ENCODE measurements at regions not wholly inside any gene's neighbourhood (a gene's known extent, or its start where the extent isn't known, plus 50 kb on each side); places are given as distances from the start of the nearest gene placed in this dataset.
"Not testable (repeated sequence)": the region's sequence is repeated elsewhere in the genome, so short reads cannot be mapped to it uniquely, and the experiment has no call there.

DNA sequence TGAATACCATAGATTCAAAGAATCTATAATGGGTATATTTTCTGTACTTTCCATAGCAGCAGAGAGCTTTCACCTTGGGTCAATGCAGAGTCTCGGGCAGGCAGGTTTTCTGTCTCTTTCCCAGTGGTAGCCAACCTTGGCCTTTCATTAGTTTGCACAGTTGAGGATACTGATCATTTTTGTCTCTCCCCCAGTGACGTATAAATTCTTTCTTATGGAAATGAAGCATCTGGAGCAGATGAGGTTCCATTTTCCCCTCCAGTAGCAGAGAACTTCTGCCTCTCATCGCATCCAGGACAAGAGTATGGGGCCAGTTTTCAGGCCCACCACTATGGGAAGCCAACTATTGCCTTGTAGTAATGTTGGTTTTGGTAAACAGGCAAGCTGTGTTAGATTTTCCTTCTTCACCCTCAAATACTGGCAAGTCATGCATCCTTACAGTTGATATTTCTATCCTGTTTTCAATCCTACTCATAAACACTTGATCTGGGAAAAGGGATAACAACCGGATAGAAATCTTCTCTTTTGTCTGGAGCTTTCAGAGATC is 845.2 kb upstream of the CDH18 start:
- DNase-seq, result no peak

DNA sequence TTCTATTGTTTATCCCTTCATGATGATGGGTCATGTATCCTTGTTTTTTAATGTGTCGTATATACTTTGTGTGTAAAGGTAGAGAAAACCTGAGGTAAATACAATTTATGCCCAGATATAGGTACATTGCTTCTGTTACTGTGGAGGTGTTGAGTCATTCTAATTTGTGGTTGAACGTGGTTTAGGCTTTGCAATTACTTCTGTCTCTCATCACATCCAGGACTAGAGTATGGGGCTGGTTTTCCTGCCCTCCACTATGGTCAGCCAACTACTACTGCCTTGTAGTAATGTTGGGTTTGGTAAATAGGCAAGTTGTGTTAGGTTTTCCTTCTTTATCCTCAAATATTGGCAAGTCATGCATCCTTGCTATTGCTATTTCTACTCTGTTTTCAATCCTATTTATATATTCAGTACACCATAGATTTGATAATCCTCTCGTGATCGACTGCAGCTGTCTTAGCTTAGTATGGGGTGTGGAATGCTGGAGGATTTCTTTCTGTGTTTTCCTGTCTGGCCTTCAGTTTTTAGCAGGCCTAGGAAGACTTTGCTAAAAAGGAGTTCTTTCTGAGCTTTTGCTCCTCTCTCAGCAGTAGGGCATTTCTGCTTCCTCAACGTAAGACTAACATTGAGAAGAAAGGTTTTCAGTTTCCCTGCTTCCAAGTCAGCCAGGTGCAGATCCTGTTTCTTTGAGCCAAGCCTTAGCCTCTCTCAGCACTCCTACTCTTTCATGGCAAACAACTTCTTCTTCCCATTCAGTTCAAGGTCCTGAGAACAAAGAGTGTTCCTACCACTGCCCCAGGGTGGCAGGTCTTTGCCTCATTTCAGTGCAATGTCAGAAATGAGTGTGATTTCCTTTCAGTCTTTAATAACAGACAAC is 844.4 kb upstream of the CDH18 start:
- no peak for DNase-seq

DNA sequence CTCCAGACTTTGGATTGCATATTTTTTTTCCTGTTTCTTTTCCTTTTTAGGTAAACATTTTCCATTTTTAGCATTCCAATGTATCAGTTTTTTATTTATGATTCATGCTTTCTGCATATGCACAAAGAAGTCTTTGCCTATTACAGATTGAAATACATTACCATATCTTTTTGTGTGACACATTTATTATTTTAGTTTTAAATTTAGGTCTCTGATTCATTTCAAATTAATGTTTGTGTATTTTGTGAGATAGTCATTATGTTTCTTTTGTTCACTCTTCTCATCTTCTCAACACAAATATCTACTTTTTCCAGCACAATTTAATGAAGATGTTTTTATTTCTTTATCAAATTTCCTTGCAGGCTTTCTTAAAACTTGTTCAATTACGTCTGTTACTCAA is 838.0 kb upstream of the CDH18 start:
- not testable (repeated sequence) for DNase-seq

DNA sequence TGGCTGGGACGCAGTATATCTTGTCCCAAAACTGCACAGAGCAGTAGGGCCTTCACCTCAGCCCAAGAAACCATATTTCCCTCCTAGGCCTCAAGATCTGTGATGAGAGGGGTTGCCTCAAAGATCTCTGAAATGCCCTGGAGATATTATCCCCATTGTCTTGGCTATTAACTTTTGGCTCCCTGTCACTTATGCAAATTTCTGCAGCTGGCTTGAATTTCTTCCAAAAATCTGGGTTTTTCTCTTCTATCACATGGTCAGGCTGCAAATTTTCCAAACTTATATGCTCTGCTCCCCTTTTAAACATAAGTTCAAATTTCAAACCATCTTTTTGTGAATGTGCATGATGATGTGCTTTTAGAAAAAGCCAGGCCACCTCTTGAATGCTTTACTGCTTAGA is 809.2 kb upstream of the CDH18 start:
- DNase-seq, result not testable (repeated sequence)

DNA sequence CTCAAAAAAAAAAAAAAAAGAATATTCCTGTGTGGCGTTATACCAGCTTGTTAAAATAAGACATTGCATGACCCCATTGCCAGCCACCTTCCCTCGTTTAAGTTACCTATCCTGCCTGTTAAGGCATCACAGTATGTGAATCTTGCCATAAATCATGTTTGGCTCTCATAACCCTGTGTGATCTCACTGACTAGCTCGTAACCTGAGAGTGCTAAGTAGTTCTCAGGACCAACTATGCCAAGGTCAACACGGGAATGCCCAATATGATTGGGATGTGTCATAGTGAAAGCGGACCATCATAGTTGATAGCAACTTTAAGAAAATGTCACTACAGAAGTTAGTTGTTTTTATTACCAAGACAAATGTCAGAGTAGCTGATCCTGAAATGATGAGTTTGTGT is 796.8 kb upstream of the CDH18 start:
- DNase-seq, result not testable (repeated sequence)

DNA sequence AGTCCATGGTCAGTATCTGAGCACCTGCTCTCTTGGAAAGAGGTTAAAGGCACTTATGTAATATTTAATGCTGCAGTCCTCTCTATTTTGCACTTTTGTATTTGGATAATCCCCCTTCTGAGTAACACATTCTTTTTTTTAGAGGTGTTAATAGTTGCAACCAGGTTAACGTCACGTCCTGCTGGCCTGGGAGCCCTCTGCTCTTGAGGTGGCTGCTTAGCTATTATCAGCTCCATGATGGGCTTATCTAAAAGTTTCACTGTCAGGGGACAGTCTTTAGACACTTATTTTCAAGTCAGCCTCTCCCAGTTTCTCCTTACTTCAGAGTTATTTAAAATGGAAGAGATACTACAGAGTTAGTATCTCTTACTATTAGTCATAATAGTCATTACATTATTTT is 795.5 kb upstream of the CDH18 start:
- DNase-seq, result not testable (repeated sequence)

DNA sequence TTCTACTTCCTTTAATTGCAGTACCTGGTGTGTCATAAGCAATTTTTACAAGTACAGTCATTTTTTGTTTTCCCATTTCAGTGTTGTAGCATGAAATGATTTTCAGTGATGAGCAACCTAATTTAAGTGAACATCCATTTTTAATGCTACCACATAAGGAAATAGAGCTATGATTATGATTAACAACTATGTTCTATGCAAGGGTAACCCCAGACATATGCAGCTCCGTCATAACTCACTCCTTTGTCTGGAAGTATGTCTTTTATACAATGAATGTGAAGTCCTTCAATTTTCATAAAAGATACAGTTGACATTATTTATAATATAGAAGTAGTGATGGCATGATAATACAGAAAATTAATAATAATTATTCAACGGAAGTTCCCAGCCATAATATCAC is 783.3 kb upstream of the CDH18 start:
- not testable (repeated sequence) for DNase-seq

DNA sequence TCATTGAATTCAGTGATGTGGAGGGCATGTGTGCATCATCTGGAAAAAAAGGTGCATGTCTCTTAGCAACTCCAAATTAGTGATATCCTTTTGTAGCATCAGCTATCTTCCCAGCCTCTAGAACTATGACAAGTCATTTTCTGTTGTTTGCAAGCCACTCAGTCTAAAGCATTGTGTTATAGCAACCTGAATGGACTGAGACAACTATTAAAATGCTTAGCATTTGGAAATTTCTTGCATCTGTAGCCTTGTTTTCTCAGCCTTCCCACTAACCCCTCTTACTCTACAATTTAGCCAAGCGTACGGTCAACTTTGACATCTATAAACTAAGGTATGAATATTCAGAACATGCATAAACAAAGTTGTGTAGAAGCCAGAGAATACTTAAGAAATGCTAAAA is 777.1 kb upstream of the CDH18 start:
- DNase-seq, result not testable (repeated sequence)

DNA sequence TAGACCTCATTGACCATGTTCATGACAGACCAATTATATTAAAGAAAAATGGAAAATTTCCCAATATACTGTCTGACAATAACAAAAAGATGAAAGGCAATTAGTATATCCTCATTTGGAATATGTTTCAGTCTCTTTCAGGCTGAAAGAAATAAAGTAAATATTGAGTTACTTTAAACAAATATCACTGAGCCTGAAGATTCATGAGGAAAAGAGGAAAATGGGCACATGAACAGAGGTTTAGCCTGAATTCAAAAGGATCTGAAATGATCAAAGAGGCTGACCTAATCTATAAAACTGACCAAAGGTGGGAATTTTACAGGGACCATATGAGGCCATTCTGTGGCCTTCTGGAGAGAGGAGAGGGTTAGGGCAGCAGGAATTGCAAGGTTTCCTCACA is 771.5 kb upstream of the CDH18 start:
- not testable (repeated sequence) for DNase-seq

DNA sequence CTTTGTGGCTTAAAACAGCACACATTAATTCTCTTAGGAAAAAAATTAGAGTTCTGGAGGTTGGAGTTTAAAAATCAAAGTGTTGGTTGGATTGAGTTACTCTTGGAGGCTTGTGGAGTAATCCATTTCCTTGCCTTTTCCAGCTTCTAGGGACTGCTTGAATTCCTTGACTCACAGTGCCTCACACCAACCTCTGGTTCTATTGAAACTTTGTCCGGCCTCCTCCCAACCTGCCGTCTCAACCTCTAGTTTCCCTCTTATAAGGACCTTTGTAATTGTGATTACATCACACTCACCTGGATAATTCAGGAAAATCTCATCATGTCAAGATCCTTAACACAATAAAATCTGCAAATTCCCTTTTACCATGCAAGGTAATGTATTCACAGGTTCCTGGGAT is 764.2 kb upstream of the CDH18 start:
- not testable (repeated sequence) for DNase-seq

DNA sequence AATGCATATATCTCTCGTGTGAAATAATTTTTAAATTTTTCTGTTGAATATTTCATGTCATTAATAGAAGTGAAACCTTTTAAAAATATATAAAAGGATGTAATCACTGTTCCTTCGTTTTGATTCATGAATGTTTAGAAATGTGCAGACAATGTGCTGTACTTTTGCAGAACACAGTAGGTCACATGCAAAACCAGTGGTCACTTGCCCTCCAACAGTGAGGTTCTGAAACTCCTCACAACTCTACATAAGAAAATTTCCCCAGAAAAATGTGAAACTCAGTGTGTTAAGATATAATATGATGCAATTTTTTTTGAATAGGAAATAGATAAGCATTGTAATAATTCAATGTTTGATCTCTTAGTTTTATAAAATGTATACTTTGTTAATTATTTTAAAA is 747.7 kb upstream of the CDH18 start:
- not testable (repeated sequence) for DNase-seq

DNA sequence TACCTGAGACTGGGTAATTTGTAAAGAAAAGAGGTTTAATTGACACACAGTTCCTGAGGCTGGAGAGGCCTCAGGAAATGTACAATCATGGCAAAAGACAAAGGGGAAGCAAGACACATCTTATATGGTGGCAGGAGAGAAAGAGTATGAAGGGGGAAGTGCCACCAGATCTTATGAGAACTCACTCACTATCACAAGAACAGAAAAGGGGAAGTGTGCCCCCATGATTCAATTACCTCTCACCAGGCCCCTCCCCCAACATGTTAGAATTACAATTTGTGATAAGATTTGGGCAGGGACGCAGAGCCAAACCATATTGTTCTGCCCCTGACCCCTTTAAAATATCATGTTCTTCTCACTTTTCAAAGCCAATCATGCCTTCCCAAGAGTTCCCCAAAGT is 744.2 kb upstream of the CDH18 start:
- not testable (repeated sequence) for DNase-seq

DNA sequence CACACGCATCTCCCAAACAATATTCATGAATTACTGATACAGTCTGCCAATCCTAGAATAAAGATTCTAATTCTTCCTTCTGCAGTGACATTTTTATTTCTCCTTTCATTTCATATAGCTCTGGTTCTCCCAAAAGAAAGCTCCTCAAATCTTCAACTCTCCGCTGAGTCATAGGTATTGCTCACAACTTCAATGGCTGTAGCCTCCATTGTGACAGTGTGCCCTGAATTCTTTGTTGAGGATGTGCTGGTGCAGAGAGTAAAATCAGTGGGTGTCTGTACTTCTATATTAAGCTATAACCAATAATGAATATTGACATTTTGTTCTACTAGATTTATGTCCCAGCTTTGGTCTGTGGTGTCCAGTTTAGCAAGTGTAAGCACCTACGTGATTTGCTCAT is 733.3 kb upstream of the CDH18 start:
- not testable (repeated sequence) for DNase-seq

DNA sequence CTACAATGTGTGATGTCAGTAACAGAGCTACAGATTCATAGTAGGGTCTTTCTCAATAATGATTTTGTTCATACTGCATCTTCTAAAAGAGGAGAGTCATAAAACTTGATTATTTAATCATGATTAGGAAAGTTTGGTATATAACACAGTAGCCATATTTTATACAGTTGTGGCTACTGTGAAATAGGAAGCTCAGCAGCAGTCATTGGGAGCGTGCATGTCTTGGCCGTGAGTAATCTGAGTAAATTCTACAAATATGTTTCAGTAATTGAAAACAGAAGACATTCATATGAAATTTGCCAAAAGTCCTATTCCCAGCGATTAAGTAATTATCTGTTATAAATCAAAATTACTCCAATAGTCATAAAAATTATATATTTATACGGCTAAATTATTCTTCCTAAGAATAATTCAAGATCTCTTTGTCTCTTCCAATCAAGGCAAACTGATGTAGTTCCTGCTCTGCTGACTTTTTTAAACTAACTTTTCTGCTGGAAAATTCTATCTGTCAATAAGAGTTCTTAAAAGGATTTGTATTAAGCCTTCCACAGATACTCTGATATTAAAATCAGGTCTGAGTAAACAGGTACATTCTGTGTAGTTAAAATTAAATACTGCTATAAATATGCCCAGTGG is 723.6 kb upstream of the CDH18 start:
- DNase-seq, result peak; percentile 7

DNA sequence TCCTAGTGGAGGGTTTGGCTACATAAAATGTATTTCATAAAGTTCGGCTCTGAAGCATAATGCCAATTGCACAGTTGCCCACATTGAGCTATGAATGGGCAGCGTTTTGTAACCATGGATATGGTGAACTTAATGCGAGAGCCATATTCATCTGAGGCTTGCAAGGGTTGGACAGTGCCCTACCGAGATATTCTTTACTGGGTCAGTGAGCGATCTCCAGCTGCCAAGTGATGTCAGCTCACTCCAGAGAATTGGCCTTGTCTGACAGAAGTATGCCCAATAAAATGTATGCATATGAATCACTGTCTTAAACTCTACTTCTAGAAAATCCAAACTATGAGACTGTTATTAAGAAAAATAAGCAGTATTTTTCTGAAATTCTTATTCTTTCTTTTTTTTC is 719.6 kb upstream of the CDH18 start:
- DNase-seq, result not testable (repeated sequence)

DNA sequence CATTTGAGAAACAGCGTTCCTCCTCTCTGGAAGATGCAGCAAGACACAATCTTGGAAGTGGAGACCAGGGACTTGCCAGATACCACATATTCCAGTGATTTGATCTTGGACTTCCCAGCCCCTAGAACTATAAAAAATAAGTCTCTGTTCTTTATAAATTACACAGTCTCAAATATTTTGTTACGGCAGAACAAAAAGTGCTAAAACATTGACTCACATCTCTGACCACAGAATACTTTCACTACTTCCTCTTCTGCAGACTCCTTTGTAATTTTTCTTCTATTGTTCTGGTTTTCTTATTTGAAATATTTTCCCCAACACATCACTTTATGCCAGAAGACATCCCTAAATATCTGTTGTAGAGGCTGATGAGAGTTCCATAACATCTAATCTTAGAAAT is 706.1 kb upstream of the CDH18 start:
- DNase-seq, result no peak

DNA sequence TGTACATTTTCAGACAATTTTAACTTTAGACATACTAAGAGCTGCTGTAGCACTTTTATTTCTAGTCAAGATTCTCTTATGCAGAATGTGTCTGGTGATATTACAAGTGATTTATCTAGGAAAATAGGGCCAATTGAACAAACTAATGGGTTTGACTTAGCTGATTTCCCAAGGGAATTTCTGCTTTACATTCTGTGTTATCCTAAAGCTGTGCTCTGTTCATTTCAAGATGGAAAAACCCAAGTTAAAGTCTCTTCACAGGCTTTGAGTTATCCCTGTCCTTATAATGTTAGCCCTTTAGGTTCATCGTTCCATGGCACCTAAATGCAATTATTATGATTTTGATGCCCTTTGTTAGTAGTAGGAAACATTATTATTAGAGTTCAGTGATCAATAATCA is 704.9 kb upstream of the CDH18 start:
- DNase-seq, result no peak

DNA sequence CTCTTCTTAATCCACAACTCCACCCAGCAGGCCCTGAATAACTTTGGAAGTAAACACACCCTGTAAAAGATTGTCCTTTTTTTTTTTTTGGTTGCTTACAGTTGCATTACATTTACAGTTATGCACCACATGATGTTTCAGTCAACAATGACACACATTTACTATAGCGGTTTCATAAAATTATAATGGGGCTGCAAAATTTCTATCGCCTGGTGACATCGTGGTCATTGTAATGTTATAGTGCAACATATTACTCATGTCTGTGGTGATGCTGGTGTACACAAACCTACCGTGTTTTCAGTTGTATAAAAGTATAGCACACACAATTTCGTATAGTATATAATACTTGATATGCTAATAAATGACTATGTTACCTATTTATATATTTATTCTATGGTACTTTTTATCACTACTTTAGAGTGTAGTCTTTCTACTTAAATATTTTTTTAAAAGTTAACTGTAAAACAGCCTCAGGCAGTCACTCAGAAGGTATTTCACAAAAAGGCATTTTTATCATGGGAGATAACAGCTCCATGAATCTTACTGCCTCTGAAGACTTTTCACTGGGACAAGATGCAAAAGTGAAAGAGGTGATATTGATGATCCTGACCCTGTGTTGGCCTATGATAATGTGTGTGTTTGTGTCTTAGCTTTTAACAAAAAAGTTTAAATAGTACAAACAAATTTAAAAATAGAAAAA is 695.4 kb upstream of the CDH18 start:
- DNase-seq, result no peak

DNA sequence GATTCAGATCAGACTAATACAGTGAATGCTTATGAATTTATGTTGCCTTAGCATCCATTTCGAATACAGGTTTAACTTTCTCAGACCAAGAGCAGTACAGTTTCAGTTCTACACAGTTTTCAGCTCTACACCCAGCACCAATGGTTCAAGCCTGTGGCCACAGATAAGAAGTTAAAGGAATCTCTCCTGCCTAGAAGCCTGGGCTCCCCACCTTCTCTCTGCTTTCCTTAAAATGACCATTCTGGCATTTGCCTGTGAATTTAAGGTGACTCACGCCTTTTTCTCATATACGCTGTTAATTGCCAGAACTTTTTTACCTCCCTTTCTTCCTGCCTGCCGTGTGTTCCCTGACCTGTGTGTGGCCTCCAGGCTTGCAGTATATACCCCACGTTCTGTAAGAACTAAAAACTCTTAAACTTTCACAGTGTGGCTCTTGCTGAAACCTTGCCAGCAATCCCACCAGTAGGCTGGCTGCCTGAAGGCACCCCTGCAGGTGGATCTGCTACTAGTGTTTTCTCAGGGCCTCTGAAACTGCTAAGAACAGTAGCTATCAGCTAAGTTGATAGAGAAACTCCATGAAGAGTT is 692.8 kb upstream of the CDH18 start:
- DNase-seq, result no peak

DNA sequence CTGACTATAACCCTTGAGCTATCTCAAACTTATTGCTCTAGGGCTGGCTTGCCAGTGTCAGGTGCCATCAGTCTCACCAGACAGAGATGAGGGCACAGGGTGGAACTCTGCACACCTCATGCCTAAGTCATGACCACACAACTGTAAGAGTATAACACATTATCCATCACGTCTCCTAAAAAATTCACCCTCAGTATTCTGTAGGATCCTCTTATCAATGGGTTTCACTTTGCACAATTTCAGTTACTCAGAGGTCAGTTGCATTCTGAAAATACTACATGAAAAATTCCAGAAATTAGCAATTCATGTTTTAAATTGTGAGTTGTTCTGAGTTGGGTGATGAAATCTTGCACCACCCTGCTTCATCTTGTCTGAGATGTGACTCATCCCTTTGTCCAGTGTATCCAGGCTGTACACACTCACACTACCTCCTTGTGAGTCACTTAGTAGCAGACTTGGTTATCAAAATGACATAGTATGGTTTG is 690.9 kb upstream of the CDH18 start:
- no peak for DNase-seq

DNA sequence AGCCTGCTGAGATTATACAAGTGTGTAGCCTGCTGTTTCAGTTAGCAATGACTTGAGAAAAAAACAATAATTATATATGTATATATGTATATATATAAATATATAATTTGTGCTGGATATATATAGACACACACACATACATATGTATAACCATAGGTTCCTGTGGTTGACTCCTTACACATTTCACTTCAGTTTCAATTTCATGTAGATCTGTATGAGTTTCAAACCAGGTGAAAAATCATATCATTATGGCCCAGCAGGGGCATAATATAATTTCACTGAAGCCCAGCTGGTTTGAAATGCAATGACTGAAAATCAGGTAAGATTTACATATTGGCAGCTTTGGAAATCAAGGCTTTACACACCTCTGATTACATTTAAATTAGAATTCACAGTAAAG is 690.4 kb upstream of the CDH18 start:
- DNase-seq, result no peak

DNA sequence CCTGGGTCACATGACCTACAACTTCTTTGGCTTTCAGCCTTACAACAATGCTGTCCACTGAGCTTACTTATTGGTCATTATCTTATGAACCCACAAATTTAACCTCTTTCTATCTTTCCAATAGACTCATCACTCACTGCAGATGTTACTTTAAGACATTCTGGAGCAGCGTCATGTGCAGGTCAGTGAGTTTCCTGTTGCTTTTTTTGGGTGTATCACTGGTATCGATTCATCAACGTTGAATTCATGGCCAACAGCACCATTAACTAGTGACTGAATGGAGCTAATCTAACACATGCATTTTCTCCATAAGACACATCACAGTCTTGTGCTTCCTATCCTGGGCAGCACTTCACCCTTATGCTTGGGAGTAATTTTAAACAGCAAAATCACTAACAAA is 672.6 kb upstream of the CDH18 start:
- no peak for DNase-seq
